GM19023 (cell line): ENCODE measurements at regions not wholly inside any gene's neighbourhood (a gene's known extent, or its start where the extent isn't known, plus 50 kb on each side); places are given as distances from the start of the nearest gene placed in this dataset.
A peak's percentile ranks its signal among the peaks of the same experiment; 100 is the strongest.

Experiments
- ATAC-seq: cut with Tn5 transposase; IDR thresholded peaks from one replicate; pipeline ENCODE4 v1.9.1; 2021; ENCODE audit warnings: mild to moderate bottlenecking, moderate library complexity; ENCODE audit not compliant: unreplicated experiment

- ATAC-seq: no peak
Observed at GRCh38 chr18:45168866-45169600, 446.2 kb upstream of the SLC14A2 start.

DNA sequence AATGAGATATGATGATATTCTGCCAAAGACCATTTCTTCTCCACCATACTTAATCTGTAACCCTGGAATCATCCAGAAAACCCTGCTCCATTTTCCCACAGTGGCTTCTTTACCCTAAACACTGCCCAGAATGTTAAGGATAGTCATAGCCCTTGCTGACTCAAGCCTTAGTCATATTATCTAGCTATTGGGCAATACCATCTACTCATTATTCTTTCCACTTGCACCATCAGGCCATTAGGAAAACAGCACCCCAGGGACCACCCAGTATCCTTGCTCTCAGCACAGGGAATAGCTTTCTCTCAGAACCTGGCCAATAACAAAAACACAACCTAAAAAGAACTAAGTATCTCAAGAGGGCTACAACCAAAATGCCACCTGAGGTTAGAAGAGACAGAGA lies 445.7 kb upstream of the SLC14A2 start:
- ATAC-seq: no peak

DNA sequence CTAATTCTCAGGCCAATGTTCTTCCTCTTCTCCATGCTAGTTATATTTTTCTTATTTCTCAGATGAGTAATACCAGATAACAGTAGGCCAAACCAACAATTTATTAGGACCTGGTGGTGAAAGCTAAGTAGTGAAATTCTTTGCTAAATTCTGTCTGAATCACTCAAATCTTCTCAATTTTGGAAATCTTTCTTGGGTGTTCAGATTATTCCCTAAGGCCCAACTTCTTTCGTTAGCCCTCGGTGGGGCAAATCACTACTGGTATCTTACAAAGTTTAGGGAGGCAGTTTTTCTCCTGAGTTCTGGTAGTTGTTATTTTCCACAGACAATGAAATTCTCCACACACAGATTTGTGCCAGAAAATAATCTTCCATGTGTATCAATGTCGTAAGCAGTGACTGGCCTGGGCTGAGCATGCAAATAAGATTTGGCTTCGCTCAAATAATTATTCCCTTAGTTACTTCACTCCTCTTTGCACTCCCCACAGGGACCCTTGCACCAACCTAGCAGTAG lies 443.5 kb upstream of the SLC14A2 start:
- no peak for ATAC-seq

GRCh38 chr18:45173327-45173726 lies 441.9 kb upstream of the SLC14A2 start:
- ATAC-seq: no peak

- ATAC-seq: no peak
Observed at GRCh38 chr18:45173799-45174519, 441.3 kb upstream of the SLC14A2 start.

DNA sequence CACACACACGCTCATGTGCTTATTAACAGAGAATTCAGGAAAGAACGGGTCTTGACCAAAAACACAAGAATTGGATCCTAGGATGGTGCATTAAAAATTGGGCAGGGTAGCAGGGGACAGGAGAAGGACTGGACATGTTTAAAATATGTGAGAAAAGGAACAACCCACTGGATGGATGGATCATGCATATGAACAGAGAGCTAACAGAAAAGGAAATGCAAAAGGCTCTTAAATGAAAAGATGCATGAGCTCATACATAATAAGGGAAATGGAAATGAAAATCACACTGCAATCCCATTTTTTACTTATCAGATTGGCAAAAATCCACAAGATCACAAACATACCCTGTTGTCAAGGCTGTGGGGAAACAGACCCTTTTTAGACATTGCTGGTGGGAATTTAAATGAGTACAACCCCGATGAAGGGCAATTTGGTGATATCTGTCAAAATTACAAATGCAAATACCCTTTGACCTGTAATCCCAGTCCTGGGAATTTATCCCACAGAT lies 440.6 kb upstream of the SLC14A2 start:
- ATAC-seq: no peak

GRCh38 chr18:45175511-45175910 lies 439.8 kb upstream of the SLC14A2 start:
- ATAC-seq: no peak

DNA sequence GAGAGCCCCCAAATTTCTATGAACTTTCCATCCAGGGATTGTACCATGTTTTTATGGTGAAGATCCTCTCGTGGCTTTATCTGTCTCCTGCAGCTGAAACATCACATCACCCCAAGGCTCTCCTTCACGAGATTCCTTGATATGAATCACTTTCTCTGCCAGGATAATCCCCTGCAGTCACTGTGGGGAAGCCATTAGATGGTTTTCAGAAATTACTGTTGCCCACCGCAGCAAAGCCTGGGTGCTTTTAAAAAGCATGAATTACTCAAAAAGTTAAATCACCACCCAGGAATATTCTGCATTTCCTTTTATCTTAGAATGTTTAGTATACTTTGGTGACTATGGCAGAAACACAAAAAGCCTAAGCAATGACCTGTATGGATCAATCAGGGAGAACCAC lies 428.4 kb upstream of the SLC14A2 start:
- no peak for ATAC-seq

DNA sequence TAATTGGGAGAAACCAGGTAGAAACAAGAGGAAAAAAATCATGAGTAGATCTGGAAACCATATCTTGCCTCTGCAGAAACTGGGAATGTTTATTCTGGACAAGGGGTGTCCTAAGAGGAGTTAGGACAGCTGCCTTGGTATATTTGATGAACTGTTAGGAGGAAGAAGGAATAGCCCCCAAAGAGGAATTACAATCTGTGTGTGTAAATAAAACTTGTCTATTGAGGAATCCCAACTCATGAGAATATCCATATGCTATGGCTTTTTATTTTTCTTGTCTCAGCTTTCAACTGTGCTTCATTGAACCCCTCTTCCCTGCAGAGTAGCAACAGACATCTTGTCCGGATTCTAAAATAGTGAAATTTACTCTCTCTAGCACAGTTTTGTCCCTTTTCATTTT lies 423.5 kb upstream of the SLC14A2 start:
- ATAC-seq: no peak

DNA sequence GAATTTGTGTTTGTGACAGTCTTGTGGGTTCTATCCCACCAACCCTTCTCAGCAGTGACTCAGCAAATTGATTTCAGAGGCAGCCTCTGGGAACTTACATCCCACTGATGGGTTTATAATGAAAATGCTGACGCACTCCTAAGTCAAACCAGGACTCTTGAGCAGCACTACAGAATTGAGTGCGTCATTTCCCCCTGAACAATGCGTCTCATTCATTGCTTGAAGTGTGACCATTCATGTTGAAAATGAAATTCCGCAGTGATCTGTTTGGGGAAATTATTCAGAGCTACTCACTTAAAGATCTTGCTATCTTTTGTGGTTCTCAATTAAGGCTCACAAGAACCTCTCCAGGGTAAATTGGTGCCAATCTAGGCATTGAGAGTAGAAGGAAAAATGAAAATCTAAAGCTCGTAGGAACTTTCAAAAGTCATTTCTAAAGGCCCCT lies 417.7 kb upstream of the SLC14A2 start:
- peak; percentile 96 for ATAC-seq

- no peak for ATAC-seq
Observed at GRCh38 chr18:45198526-45198925, 416.8 kb upstream of the SLC14A2 start.

DNA sequence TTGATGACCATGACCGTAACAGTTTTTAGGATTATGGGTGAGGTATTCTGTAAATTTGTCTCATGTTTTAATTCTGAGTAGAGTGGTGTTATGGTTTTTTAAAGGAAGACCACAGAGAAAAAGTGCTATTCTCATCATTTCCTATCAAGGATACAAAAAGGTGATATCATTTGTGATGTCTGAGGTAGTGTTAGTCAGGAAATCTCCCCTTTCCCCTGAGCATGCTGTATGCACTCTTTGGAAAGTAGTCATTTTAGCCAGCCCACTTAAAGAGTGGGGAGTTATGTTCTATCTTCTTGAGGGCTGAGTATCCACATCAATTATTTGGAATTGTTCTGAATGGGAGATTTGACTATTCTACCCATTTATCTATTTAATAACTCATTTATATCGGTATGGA lies 414.2 kb upstream of the SLC14A2 start:
- no peak for ATAC-seq

DNA sequence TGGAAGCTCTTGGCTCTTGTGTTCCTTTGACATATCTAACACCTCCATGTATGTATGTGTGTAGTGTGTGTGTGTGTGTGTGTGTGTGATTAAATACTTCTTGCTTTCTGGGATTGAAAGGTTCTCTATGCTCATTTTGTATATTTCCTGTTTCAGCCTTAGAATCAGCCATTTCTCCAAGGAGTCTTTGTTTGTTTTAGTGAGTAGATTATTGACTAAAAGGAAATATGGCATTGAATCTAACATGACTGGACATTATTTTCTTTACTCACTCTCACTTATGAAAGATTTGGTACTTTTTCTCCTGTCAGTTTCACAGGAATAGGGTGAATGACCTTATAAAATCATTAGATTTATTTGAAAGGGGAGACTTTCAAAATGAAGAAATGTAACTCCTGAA lies 413.8 kb upstream of the SLC14A2 start:
- ATAC-seq: no peak

GRCh38 chr18:45202061-45202460 lies 413.2 kb upstream of the SLC14A2 start:
- ATAC-seq: no peak

DNA sequence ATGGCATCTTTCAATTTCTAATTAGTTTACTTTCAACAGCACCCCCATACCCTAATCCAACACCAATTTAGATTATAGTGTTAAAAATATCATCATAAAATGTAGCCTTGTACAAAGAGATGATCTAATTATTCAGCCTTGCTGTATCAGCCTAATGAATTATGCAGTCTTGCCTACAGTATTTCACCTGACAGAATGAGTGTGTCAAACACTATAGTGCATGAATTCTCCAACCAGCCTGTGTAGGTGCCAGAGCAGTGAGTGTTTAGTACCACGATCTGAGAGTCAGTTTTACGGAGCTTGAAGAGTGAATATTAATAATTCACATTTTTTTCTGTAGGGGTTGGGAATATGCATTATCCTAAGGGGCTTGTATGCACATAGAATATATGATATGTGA lies 411.6 kb upstream of the SLC14A2 start:
- ATAC-seq: no peak

GRCh38 chr18:45207328-45207727 lies 407.9 kb upstream of the SLC14A2 start:
- no peak for ATAC-seq

GRCh38 chr18:45208164-45208563 lies 407.1 kb upstream of the SLC14A2 start:
- ATAC-seq: no peak

GRCh38 chr18:45212181-45213039 lies 402.9 kb upstream of the SLC14A2 start:
- ATAC-seq: peak; percentile 99

DNA sequence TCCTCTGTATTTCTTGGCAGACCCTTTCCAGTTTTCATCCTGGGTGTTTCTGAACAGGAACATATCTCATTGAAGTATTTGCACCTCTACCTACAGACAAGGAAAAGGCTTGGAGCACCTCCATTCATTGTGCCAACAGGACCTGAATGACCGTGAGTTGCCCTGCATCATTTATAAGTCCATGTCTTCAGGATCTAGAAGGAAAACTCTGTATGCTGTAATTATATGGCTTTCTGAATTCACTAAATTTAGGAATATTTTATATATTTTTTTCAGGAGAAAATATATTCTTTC lies 402.3 kb upstream of the SLC14A2 start:
- ATAC-seq: peak; percentile 24

DNA sequence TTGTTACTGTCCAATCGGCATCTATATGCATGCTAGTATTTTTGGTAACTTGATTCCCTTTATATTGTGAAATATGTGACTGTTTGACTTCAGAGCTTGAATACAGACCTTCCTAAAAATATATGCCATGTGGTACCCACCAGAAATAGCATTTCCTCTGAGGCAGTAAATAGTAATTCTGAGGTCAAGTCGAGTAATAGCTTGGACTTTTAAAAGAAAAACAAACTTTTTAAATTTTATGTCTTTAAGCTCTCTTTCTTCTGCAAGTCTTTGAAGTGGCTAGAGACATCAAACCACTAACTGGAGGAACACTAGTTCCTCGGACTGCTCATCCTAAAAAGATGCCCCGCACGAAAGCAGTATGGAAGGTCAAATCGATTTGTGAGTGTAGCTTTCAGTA lies 396.8 kb upstream of the SLC14A2 start:
- no peak for ATAC-seq

DNA sequence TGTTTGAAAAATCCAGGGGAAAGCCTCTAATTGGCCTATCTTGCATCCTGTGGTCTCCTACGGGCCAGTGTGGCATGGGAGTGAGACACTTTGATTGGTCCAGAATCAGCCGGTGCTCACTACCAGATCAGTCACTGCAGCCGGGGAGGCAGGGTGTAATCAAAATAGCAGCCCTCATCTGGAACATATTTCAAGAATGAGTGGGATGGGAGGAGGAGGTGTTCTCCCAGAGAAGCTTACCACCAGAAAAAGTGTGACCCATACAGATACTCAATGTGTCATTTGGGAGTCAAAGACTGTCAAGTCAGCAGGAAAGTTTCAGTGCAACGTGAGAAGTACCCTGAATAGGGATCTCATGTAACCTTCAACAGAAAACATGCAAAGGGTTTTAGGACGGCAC lies 393.9 kb upstream of the SLC14A2 start:
- ATAC-seq: no peak
